ENCODE measurements at regions not wholly inside any gene's neighbourhood (a gene's known extent, or its start where the extent isn't known, plus 50 kb on each side); places are given as distances from the start of the nearest gene placed in this dataset.

GRCh38 chr10:44464503-44464902 lies 79.6 kb upstream of the CXCL12 start:
- no peaks in the 10 kb centered on the region for H3K27me3 ChIP-seq (ENCODE audit: control insufficient read depth in 1 of 2, insufficient read depth in 2 of 2, low read length in 2 of 2)
- H3K9me3 ChIP-seq (ENCODE audit: low read length) = no peaks in the 10 kb centered on the region
- no peak overlapping the region for H3K9ac ChIP-seq (ENCODE audit: low read length)
- no peak overlapping the region for H3K4me3 ChIP-seq (ENCODE audit: low read depth in 1 of 2, low read length in 2 of 2)
- peaks cover 10% of the 10 kb centered on the region for H3K4me1 ChIP-seq (ENCODE audit: insufficient read depth, low read length)
- H3K27ac ChIP-seq (ENCODE audit: low read depth, low read length) = no peak overlapping the region
- H3K36me3 ChIP-seq (ENCODE audit: insufficient read depth, low read length) = no peaks in the 10 kb centered on the region

GRCh38 chr10:44465401-44466115 lies 80.7 kb upstream of the CXCL12 start:
- Histone ChIP-seq H3K27me3 (ENCODE audit: control insufficient read depth in 1 of 2, insufficient read depth in 2 of 2, low read length in 2 of 2) (no peaks in the 10 kb centered on the region), H3K36me3 (ENCODE audit: insufficient read depth, low read length) (no peaks in the 10 kb centered on the region), H3K9me3 (ENCODE audit: low read length) (no peaks in the 10 kb centered on the region), H3K4me1 (ENCODE audit: insufficient read depth, low read length) (peaks cover 10% of the 10 kb centered on the region), H3K4me3 (ENCODE audit: low read depth in 1 of 2, low read length in 2 of 2) (no peak overlapping the region), H3K9ac (ENCODE audit: low read length) (no peak overlapping the region), H3K27ac (ENCODE audit: low read depth, low read length) (no peak overlapping the region)

GRCh38 chr10:44466236-44466635 lies 81.3 kb upstream of the CXCL12 start:
- Histone ChIP-seq H3K4me3 (ENCODE audit: low read depth in 1 of 2, low read length in 2 of 2) (no peak overlapping the region), H3K36me3 (ENCODE audit: insufficient read depth, low read length) (no peaks in the 10 kb centered on the region), H3K27ac (ENCODE audit: low read depth, low read length) (no peak overlapping the region), H3K27me3 (ENCODE audit: control insufficient read depth in 1 of 2, insufficient read depth in 2 of 2, low read length in 2 of 2) (no peaks in the 10 kb centered on the region), H3K9ac (ENCODE audit: low read length) (no peak overlapping the region), H3K9me3 (ENCODE audit: low read length) (no peaks in the 10 kb centered on the region), H3K4me1 (ENCODE audit: insufficient read depth, low read length) (peaks cover 10% of the 10 kb centered on the region)

DNA sequence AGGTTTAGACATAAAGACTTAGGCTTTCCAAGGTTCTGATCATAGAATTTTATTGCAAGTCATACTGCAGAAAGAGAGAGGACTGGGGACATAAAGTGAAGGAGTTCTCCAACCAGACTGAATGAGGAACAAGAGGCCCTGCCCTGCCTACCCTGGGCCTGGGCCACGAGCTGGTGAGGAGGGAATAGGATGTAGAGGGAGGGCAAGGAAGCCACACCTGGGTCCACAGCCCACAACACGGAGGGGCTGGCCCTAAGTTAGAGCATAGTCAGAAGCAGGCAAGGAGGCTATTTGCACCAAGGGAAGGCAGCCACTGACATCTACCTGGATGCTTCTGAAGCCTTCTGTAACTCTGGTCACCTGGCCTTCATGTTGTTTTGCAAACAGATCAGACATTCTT lies 82.2 kb upstream of the CXCL12 start:
- Histone ChIP-seq H3K9ac (ENCODE audit: low read length) (no peak overlapping the region), H3K27ac (ENCODE audit: low read depth, low read length) (no peak overlapping the region), H3K4me3 (ENCODE audit: low read depth in 1 of 2, low read length in 2 of 2) (no peak overlapping the region), H3K36me3 (ENCODE audit: insufficient read depth, low read length) (no peaks in the 10 kb centered on the region), H3K27me3 (ENCODE audit: control insufficient read depth in 1 of 2, insufficient read depth in 2 of 2, low read length in 2 of 2) (no peaks in the 10 kb centered on the region), H3K9me3 (ENCODE audit: low read length) (no peaks in the 10 kb centered on the region), H3K4me1 (ENCODE audit: insufficient read depth, low read length) (peaks cover 10% of the 10 kb centered on the region)

- peaks cover 10% of the 10 kb centered on the region for H3K4me1 ChIP-seq (ENCODE audit: insufficient read depth, low read length)
- no peaks in the 10 kb centered on the region for H3K27me3 ChIP-seq (ENCODE audit: control insufficient read depth in 1 of 2, insufficient read depth in 2 of 2, low read length in 2 of 2)
- H3K9me3 ChIP-seq (ENCODE audit: low read length) = no peaks in the 10 kb centered on the region
- H3K4me3 ChIP-seq (ENCODE audit: low read depth in 1 of 2, low read length in 2 of 2) = no peak overlapping the region
- no peak overlapping the region for H3K27ac ChIP-seq (ENCODE audit: low read depth, low read length)
- H3K9ac ChIP-seq (ENCODE audit: low read length) = no peak overlapping the region
- no peaks in the 10 kb centered on the region for H3K36me3 ChIP-seq (ENCODE audit: insufficient read depth, low read length)
These were observed 83.0 kb upstream of the CXCL12 start for GRCh38 chr10:44467900-44468299.

- Histone ChIP-seq H3K27ac (ENCODE audit: low read depth, low read length) (no peak overlapping the region), H3K4me3 (ENCODE audit: low read depth in 1 of 2, low read length in 2 of 2) (no peak overlapping the region), H3K27me3 (ENCODE audit: control insufficient read depth in 1 of 2, insufficient read depth in 2 of 2, low read length in 2 of 2) (no peaks in the 10 kb centered on the region), H3K9ac (ENCODE audit: low read length) (no peak overlapping the region), H3K9me3 (ENCODE audit: low read length) (no peaks in the 10 kb centered on the region), H3K4me1 (ENCODE audit: insufficient read depth, low read length) (peaks cover 6% of the 10 kb centered on the region), H3K36me3 (ENCODE audit: insufficient read depth, low read length) (no peaks in the 10 kb centered on the region)
These were observed 83.6 kb upstream of the CXCL12 start for GRCh38 chr10:44468525-44468924.

DNA sequence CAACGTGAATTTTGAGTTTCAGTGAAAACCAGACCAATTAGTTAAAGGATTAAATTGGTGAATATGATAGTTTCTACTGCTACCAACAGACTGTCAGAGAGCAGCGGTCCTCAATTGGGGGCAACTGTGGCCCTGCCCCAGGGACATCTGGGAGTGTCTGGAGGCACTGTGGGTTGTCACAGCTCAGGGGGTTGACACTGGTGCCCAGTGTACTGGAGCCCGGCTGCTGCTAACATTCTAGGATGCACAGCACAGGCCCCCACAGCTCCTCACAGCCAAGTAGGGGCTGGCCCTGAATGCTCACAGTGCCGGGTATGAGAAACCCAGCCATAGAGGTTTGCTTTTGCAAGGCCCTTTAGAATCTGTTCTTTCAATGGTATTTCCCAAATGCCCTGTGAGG lies 84.1 kb upstream of the CXCL12 start:
- no peak overlapping the region for H3K9ac ChIP-seq (ENCODE audit: low read length)
- no peaks in the 10 kb centered on the region for H3K36me3 ChIP-seq (ENCODE audit: insufficient read depth, low read length)
- H3K27me3 ChIP-seq (ENCODE audit: control insufficient read depth in 1 of 2, insufficient read depth in 2 of 2, low read length in 2 of 2) = no peaks in the 10 kb centered on the region
- H3K4me1 ChIP-seq (ENCODE audit: insufficient read depth, low read length) = peaks cover 2% of the 10 kb centered on the region
- no peak overlapping the region for H3K27ac ChIP-seq (ENCODE audit: low read depth, low read length)
- no peak overlapping the region for H3K4me3 ChIP-seq (ENCODE audit: low read depth in 1 of 2, low read length in 2 of 2)
- H3K9me3 ChIP-seq (ENCODE audit: low read length) = no peaks in the 10 kb centered on the region

DNA sequence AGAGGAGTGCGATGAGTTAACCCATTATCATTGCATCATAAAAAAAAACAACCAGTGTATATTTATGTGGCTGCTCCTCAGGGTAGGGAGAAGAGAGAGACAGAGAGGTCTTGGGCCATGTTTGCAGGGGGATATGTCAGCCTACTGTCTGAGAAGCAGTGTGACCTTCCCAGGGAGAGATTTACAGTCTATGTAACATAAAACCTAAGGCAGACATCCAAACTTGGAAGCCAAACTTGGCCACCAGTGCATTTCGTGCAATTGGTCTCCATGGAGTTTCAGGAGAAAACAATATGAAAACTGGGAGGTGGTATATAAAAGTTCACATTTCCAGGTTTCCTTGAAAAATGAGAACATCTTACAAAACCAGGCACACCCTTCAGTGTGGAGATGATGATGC lies 85.9 kb upstream of the CXCL12 start:
- H3K9ac ChIP-seq (ENCODE audit: low read length) = no peak overlapping the region
- no peaks in the 10 kb centered on the region for H3K27me3 ChIP-seq (ENCODE audit: control insufficient read depth in 1 of 2, insufficient read depth in 2 of 2, low read length in 2 of 2)

GRCh38 chr10:44471410-44471809 lies 86.5 kb upstream of the CXCL12 start:
- Histone ChIP-seq H3K4me3 (ENCODE audit: low read depth in 1 of 2, low read length in 2 of 2) (no peak overlapping the region), H3K9me3 (ENCODE audit: low read length) (no peaks in the 10 kb centered on the region), H3K9ac (ENCODE audit: low read length) (no peak overlapping the region), H3K36me3 (ENCODE audit: insufficient read depth, low read length) (no peaks in the 10 kb centered on the region), H3K27me3 (ENCODE audit: control insufficient read depth in 1 of 2, insufficient read depth in 2 of 2, low read length in 2 of 2) (no peaks in the 10 kb centered on the region), H3K27ac (ENCODE audit: low read depth, low read length) (no peak overlapping the region), H3K4me1 (ENCODE audit: insufficient read depth, low read length) (no peaks in the 10 kb centered on the region)

More for the DNA sequence above, 85.9 kb upstream of the CXCL12 start:
- Histone ChIP-seq H3K4me3 (ENCODE audit: low read depth in 1 of 2, low read length in 2 of 2) (no peak overlapping the region), H3K27ac (ENCODE audit: low read depth, low read length) (no peak overlapping the region), H3K36me3 (ENCODE audit: insufficient read depth, low read length) (no peaks in the 10 kb centered on the region), H3K4me1 (ENCODE audit: insufficient read depth, low read length) (no peaks in the 10 kb centered on the region), H3K9me3 (ENCODE audit: low read length) (no peaks in the 10 kb centered on the region)

- H3K4me1 ChIP-seq (ENCODE audit: insufficient read depth, low read length) = peaks cover 9% of the 10 kb centered on the region
- H3K27ac ChIP-seq (ENCODE audit: low read depth, low read length) = no peak overlapping the region
- H3K9me3 ChIP-seq (ENCODE audit: low read length) = no peaks in the 10 kb centered on the region
- no peaks in the 10 kb centered on the region for H3K36me3 ChIP-seq (ENCODE audit: insufficient read depth, low read length)
- no peaks in the 10 kb centered on the region for H3K27me3 ChIP-seq (ENCODE audit: control insufficient read depth in 1 of 2, insufficient read depth in 2 of 2, low read length in 2 of 2)
- no peak overlapping the region for H3K4me3 ChIP-seq (ENCODE audit: low read depth in 1 of 2, low read length in 2 of 2)
- no peak overlapping the region for H3K9ac ChIP-seq (ENCODE audit: low read length)
These were observed 88.2 kb upstream of the CXCL12 start for GRCh38 chr10:44473146-44473545.

DNA sequence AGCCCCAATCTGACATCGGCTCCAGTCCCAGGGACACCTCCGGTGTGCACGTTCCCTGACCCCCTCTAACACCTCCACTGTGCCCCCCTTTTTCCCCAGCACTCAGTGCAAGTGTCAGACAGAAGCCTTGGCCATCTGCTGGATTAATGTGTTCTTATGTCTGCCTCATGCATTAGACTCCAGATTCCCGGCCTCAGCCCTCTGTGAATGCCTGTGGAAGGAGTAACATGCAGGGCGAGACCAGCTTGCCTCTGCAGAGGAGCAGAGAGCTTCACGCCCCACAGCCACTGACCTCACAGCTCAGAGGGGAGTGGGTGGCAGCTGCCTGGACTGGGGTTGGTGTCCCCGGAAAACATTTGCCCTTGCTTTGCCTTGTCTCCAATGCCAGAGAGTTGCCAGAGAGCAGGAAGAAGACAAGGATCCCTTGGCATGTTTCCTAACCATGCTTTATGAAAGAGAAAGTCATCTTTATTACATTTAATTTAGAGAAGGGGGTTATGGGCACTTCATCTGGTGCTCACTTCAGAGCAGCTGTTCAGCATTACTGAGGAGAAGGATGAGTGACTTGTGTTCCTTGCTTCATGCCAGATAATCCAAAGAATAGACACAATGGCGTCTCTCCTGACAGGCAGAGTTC lies 91.6 kb upstream of the CXCL12 start:
- H3K36me3 ChIP-seq (ENCODE audit: insufficient read depth, low read length) = no peaks in the 10 kb centered on the region
- H3K27me3 ChIP-seq (ENCODE audit: control insufficient read depth in 1 of 2, insufficient read depth in 2 of 2, low read length in 2 of 2) = no peaks in the 10 kb centered on the region
- H3K4me1 ChIP-seq (ENCODE audit: insufficient read depth, low read length) = peaks cover 16% of the 10 kb centered on the region
- H3K4me3 ChIP-seq (ENCODE audit: low read depth in 1 of 2, low read length in 2 of 2) = no peak overlapping the region
- no peak overlapping the region for H3K9ac ChIP-seq (ENCODE audit: low read length)
- no peak overlapping the region for H3K27ac ChIP-seq (ENCODE audit: low read depth, low read length)
- H3K9me3 ChIP-seq (ENCODE audit: low read length) = no peaks in the 10 kb centered on the region

GRCh38 chr10:44477046-44477425 lies 92.1 kb upstream of the CXCL12 start:
- H3K36me3 ChIP-seq (ENCODE audit: insufficient read depth, low read length) = no peaks in the 10 kb centered on the region
- H3K9me3 ChIP-seq (ENCODE audit: low read length) = no peaks in the 10 kb centered on the region
- H3K4me3 ChIP-seq (ENCODE audit: low read depth in 1 of 2, low read length in 2 of 2) = no peak overlapping the region
- H3K27me3 ChIP-seq (ENCODE audit: control insufficient read depth in 1 of 2, insufficient read depth in 2 of 2, low read length in 2 of 2) = no peaks in the 10 kb centered on the region
- no peak overlapping the region for H3K27ac ChIP-seq (ENCODE audit: low read depth, low read length)
- no peak overlapping the region for H3K9ac ChIP-seq (ENCODE audit: low read length)
- peaks cover 16% of the 10 kb centered on the region for H3K4me1 ChIP-seq (ENCODE audit: insufficient read depth, low read length)

All from muscle layer of colon (tissue), 2 donors.